ENCODE measurements at regions not wholly inside any gene's neighbourhood (a gene's known extent, or its start where the extent isn't known, plus 50 kb on each side); places are given as distances from the start of the nearest gene placed in this dataset.
A peak's percentile ranks its signal among the peaks of the same experiment; 100 is the strongest.

DNA sequence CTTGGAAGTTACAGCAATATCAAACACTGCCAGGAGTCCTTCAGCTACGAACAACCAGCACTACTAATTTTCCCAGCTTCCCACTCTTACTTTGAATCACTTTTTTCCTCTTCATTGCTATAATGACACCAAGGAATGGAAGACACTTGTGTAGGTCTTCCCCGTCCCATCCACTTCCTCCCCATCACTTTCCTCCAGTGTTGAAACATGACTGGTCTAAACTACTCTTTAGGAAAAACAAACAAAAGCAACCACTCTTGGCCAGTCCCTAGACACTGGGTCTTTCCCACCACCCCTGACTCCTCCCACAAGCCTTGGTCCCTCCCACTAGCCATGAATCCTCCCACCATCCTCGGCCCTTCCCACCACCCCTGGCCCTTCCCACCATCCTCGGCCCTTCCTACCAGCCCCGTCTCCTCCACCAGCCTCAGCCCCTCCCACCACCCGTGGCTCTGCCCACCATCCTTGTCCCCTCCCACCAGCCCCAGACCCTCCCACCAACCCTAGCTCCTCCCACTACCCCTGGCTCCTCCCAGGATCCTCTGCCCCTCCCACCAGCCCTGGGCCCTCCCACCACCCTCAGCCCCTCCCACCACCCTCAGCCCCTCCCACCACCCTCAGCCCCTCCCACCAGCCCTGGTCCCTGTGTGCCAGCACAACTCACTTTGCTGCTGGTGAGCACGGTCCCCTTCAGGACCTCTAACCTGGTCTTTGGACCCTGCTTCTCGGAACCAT is 68.5 kb downstream of the CXCL12 start:
- Histone ChIP-seq H3K36me3 (no peaks in the 10 kb centered on the region), H3K27me3 (no peaks in the 10 kb centered on the region), H3K4me3 (no peak overlapping the region), H3K4me1 (peaks cover 0 to 21% (median 5%) of the 10 kb centered on the region in 12 donors), H3K27ac (no peak overlapping the region), H3K9me3 (no peaks in the 10 kb centered on the region)
- intact Hi-C loops (cut with DNase I) = loop anchor here in 8 of 10 donors (10.0 kb wide), 6 partner anchors 252 to 642 kb away; no protein-coding TSS in a partner anchor
- TF ChIP-seq, protein P1, sequence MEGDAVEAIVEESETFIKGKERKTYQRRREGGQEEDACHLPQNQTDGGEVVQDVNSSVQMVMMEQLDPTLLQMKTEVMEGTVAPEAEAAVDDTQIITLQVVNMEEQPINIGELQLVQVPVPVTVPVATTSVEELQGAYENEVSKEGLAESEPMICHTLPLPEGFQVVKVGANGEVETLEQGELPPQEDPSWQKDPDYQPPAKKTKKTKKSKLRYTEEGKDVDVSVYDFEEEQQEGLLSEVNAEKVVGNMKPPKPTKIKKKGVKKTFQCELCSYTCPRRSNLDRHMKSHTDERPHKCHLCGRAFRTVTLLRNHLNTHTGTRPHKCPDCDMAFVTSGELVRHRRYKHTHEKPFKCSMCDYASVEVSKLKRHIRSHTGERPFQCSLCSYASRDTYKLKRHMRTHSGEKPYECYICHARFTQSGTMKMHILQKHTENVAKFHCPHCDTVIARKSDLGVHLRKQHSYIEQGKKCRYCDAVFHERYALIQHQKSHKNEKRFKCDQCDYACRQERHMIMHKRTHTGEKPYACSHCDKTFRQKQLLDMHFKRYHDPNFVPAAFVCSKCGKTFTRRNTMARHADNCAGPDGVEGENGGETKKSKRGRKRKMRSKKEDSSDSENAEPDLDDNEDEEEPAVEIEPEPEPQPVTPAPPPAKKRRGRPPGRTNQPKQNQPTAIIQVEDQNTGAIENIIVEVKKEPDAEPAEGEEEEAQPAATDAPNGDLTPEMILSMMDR (IDR thresholded peaks at IDR 0.05) = no peak
- TF ChIP-seq POLR2A (IDR thresholded peaks at IDR 0.05) = no peak
- ATAC-seq (peak in 2 of 4 donors; percentile 15 to 47), DNase-seq (no peak)
- WGBS, 4 donors = 82 to 93% (median 90%) methylated on average over 8 of the region's 8 CpGs

DNA sequence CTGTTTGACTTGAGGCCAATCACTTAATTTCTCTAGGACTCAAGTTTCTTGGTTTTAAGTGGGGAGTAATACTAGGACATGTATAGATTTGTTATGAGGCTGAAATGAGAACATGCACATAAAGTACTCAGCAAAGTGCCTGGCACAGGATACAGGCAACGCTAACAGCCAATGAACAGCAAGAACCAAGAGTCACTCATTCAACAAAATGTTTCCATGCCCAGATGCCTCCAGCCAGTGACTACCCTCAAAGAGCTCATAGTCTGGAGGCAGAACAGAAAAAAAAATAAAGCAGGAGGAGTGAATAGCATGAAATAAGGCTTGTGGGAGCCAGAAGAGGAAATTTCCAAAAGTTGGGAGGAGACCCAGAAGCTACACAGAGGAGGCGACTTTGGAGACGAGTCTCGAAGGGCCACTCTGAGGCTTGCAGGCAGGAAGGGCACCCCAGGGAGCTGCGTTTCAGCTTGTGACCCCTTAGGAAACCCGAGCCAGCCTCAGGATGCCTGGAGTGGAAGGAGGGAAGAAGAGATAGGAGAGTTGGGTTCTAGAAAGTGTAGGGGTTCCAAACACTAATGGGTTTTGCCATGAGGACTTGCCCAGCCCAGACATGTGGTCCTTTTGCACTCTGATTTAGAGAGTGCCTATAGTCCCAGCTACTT is 70.0 kb downstream of the CXCL12 start:
- intact Hi-C loops (cut with DNase I) = loop anchor here (5.0 to 10.0 kb wide), 12 partner anchors 67 to 643 kb away; partner anchors contain the start of gene CXCL12 (in 4 of the 10)
- 87 to 93% (median 92%) methylated on average over 6 of the region's 6 CpGs for WGBS, 4 donors
- no peak for ATAC-seq
- Histone ChIP-seq H3K36me3 (no peaks in the 10 kb centered on the region), H3K4me1 (peaks cover 0 to 24% (median 11%) of the 10 kb centered on the region in 12 donors), H3K4me3 (no peak overlapping the region), H3K9me3 (no peaks in the 10 kb centered on the region), H3K27ac (no peak overlapping the region), H3K27me3 (no peaks in the 10 kb centered on the region)
- TF ChIP-seq POLR2A (IDR thresholded peaks at IDR 0.05) = no peak
- TF ChIP-seq, protein P1 (IDR thresholded peaks at IDR 0.05) = no peak
- DNase-seq = no peak

DNA sequence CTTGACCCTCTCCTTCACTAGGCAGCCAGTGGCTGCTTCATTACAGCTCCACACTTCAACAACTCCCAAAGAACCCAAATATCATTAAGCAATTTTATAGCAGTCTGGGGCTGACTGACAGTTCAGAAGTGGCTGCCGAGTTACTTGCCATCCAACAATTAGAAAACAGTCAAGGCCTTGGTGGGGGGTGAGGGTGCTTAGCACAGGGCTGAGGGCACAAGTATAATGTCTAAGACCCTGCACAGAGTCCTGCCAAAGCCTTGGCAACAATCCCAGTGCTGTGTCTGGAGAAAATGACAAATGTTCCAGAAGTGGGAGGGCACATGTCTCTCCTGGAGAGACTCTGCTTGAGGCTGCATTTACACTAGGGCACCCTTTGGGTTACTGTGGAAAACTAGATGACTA is 71.1 kb downstream of the CXCL12 start:
- DNase-seq (no peak), ATAC-seq (no peak)
- H3K4me3 ChIP-seq = no peak overlapping the region
- H3K4me1 ChIP-seq = peaks cover 0 to 15% (median 10%) of the 10 kb centered on the region in 12 donors
- intact Hi-C loops (cut with DNase I) = loop anchor here (5.0 to 10.0 kb wide), 12 partner anchors 69 to 641 kb away; partner anchors contain the start of gene CXCL12 (in 4 of the 10)
- no peaks in the 10 kb centered on the region for H3K9me3 ChIP-seq
- TF ChIP-seq, protein P1 (IDR thresholded peaks at IDR 0.05) = no peak
- TF ChIP-seq POLR2A (IDR thresholded peaks at IDR 0.05) = no peak
- 94 to 100% (median 97%) methylated on average over 1 of the region's 1 CpG for WGBS, 4 donors
- no peaks in the 10 kb centered on the region for H3K36me3 ChIP-seq
- no peaks in the 10 kb centered on the region for H3K27me3 ChIP-seq
- H3K27ac ChIP-seq = no peak overlapping the region

DNA sequence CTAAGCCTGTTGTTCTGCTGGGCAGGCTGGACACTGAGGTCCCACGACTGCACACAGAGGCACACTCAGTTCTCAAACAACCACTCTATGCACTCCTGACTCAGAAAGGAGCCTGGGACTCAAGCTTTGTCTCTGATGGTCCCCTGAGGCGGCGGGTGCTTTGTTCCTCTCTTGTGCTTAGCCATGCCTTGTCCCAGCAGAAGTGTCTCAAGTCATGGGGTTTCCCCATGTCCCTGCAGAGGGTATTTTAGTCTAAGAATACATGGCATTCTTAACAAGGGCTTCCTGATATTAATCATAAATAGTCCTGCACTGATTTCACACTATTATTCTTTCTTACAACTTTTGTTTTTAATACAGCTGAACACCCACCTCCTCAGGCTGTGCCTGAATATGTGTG is 72.5 kb downstream of the CXCL12 start:
- H3K4me1 ChIP-seq = peaks cover 0 to 12% (median 10%) of the 10 kb centered on the region in 12 donors
- TF ChIP-seq, protein P1 (IDR thresholded peaks at IDR 0.05) = no peak
- no peak for TF ChIP-seq POLR2A (IDR thresholded peaks at IDR 0.05)
- H3K27ac ChIP-seq = no peak overlapping the region
- ATAC-seq (peak in 1 of 4 donors; percentile 11), DNase-seq (no peak)
- no peaks in the 10 kb centered on the region for H3K9me3 ChIP-seq
- intact Hi-C loops (cut with DNase I) = loop anchor here (5.0 to 10.0 kb wide), 12 partner anchors 70 to 640 kb away; partner anchors contain the start of gene CXCL12 (in 4 of the 10)
- WGBS, 4 donors = 73 to 85% (median 79%) methylated on average over 3 of the region's 3 CpGs
- no peaks in the 10 kb centered on the region for H3K27me3 ChIP-seq
- no peak overlapping the region for H3K4me3 ChIP-seq
- no peaks in the 10 kb centered on the region for H3K36me3 ChIP-seq
